MM.1S (cell line): ENCODE measurements at regions not wholly inside any gene's neighbourhood (a gene's known extent, or its start where the extent isn't known, plus 50 kb on each side); places are given as distances from the start of the nearest gene placed in this dataset.

ENCODE experiments used
- DNase-seq: peaks from one replicate; pipeline ENCODE4 v3.0.0-alpha.2; 2015
- H2AFZ ChIP-seq: fragments of 300-600 bp; sonication (generic); 2 replicates; pipeline ENCODE4 v1.6.0; 2016; ENCODE audit warnings: antibody characterized with exemption, low read length
- H3F3A ChIP-seq: fragments of 300-600 bp; sonication (generic); 2 replicates; pipeline ENCODE4 v1.6.1; 2016; ENCODE audit warnings: mild to moderate bottlenecking, antibody characterized with exemption, low read length, moderate library complexity, mixed read lengths; ENCODE audit not compliant: insufficient read depth
- H3K27ac ChIP-seq: fragments of 300-600 bp; sonication (generic); 2 replicates; pipeline ENCODE4 v1.5.1; 2016; ENCODE audit warnings: mild to moderate bottlenecking, low read length
- H3K27me3 ChIP-seq: fragments of 300-600 bp; sonication (generic); replicated peaks from 2 replicates; pipeline ENCODE4 v1.6.0; 2016; ENCODE audit warnings: low read length; ENCODE audit not compliant: insufficient read depth
- H3K36me3 ChIP-seq: fragments of 300-600 bp; sonication (generic); replicated peaks from 2 replicates; pipeline ENCODE4 v1.6.1; 2016; ENCODE audit warnings: mild to moderate bottlenecking, low read length, mixed read lengths; ENCODE audit not compliant: insufficient read depth
- H3K4me1 ChIP-seq: fragments of 300-600 bp; sonication (generic); 2 replicates; pipeline ENCODE4 v1.6.1; 2016; ENCODE audit warnings: low read length, mixed read lengths
- H3K4me2 ChIP-seq: fragments of 300-600 bp; sonication (generic); 2 replicates; pipeline ENCODE4 v1.6.0; 2016; ENCODE audit warnings: low read depth, low read length
- H3K4me3 ChIP-seq: fragments of 300-600 bp; sonication (generic); 2 replicates; pipeline ENCODE4 v1.5.1; 2016; ENCODE audit warnings: low read length, mixed read lengths
- H3K79me2 ChIP-seq: fragments of 300-600 bp; sonication (generic); 2 replicates; pipeline ENCODE4 v1.6.1; 2016; ENCODE audit warnings: mixed run types, low read length, mixed read lengths
- H3K9ac ChIP-seq: fragments of 300-600 bp; sonication (generic); 2 replicates; pipeline ENCODE4 v1.6.1; 2016; ENCODE audit warnings: low read length, mixed read lengths
- H3K9me2 ChIP-seq: fragments of 300-600 bp; sonication (generic); replicated peaks from 2 replicates; pipeline ENCODE4 v1.6.1; 2016; ENCODE audit warnings: mild to moderate bottlenecking, low read length, mixed read lengths; ENCODE audit not compliant: insufficient read depth
- H3K9me3 ChIP-seq: fragments of 300-600 bp; sonication (generic); replicated peaks from 2 replicates; pipeline ENCODE4 v1.6.1; 2016; ENCODE audit warnings: mild to moderate bottlenecking, low read length, mixed read lengths; ENCODE audit not compliant: insufficient read depth
- H4K20me1 ChIP-seq: fragments of 300-600 bp; sonication (generic); 2 replicates; pipeline ENCODE4 v1.6.1; 2016; ENCODE audit warnings: mild to moderate bottlenecking, low read length, moderate library complexity, mixed read lengths; ENCODE audit not compliant: insufficient read depth
- CTCF ChIP-seq: fragments of 300-600 bp; sonication (generic); IDR thresholded peaks from 2 replicates; pipeline ENCODE4 v1.5.1; 2016; ENCODE audit warnings: antibody characterized with exemption, low read length, mixed read lengths
- EZH2 ChIP-seq: fragments of 300-600 bp; sonication (generic); optimal IDR thresholded peaks from 2 replicates; pipeline ENCODE3; 2017; ENCODE audit warnings: low read depth, mild to moderate bottlenecking, antibody characterized with exemption, low read length, mixed read lengths
- EZH2phosphoT487 ChIP-seq: fragments of 300-600 bp; sonication (generic); IDR thresholded peaks from 2 replicates; pipeline ENCODE4 v1.6.1; 2018; ENCODE audit warnings: antibody characterized with exemption, low read length

GRCh38 chr2:147386284-147386683, 458.5 kb upstream of the ACVR2A start:
- Histone ChIP-seq H3K36me3 (no peaks in the 10 kb centered on the region), H3K79me2 (no peaks in the 10 kb centered on the region), H3K9me3 (no peaks in the 10 kb centered on the region), H3K9me2 (no peaks in the 10 kb centered on the region; the same call in 1 of the 2 replicates), H2AFZ (no peak overlapping the region), H3F3A (no peaks in the 10 kb centered on the region), H3K27me3 (no peaks in the 10 kb centered on the region), H3K9ac (no peak overlapping the region), H3K27ac (no peak overlapping the region), H3K4me2 (no peak overlapping the region), H3K4me1 (peaks cover 5% of the 10 kb centered on the region; the same call in 1 of the 2 replicates), H4K20me1 (no peaks in the 10 kb centered on the region), H3K4me3 (no peak overlapping the region)
- DNase-seq: no peak
- TF ChIP-seq EZH2 (no peak), CTCF (no peak), EZH2phosphoT487 (no peak)

- TF ChIP-seq EZH2phosphoT487 (no peak), CTCF (no peak), EZH2 (no peak)
- peaks cover 5% of the 10 kb centered on the region; the same call in 1 of the 2 replicates for H3K4me1 ChIP-seq
- no peaks in the 10 kb centered on the region for H3F3A ChIP-seq
- no peaks in the 10 kb centered on the region for H3K36me3 ChIP-seq
- H3K27ac ChIP-seq: no peak overlapping the region
- DNase-seq: peak; percentile 12
- no peaks in the 10 kb centered on the region for H4K20me1 ChIP-seq
- H3K4me2 ChIP-seq: no peak overlapping the region
- no peaks in the 10 kb centered on the region for H3K27me3 ChIP-seq
- no peak overlapping the region for H3K9ac ChIP-seq
- no peaks in the 10 kb centered on the region; the same call in 1 of the 2 replicates for H3K9me2 ChIP-seq
- no peak overlapping the region for H2AFZ ChIP-seq
- H3K79me2 ChIP-seq: no peaks in the 10 kb centered on the region
- no peaks in the 10 kb centered on the region for H3K9me3 ChIP-seq
- no peak overlapping the region for H3K4me3 ChIP-seq
Observed at GRCh38 chr2:147385600-147385999, 459.2 kb upstream of the ACVR2A start.

- no peaks in the 10 kb centered on the region for H3K79me2 ChIP-seq
Observed at GRCh38 chr2:147384659-147385058, 460.2 kb upstream of the ACVR2A start.

More at GRCh38 chr2:147384659-147385058, 460.2 kb upstream of the ACVR2A start:
- Histone ChIP-seq H3K4me3 (no peak overlapping the region), H4K20me1 (no peaks in the 10 kb centered on the region), H3K9ac (no peak overlapping the region), H3K9me3 (no peaks in the 10 kb centered on the region), H3K27me3 (no peaks in the 10 kb centered on the region), H3K4me2 (no peak overlapping the region), H3K27ac (no peak overlapping the region), H3K36me3 (no peaks in the 10 kb centered on the region), H3K9me2 (no peaks in the 10 kb centered on the region; the same call in 1 of the 2 replicates), H3F3A (no peaks in the 10 kb centered on the region), H2AFZ (no peak overlapping the region), H3K4me1 (peaks cover 5% of the 10 kb centered on the region; the same call in 1 of the 2 replicates)
- no peak for DNase-seq
- TF ChIP-seq EZH2phosphoT487 (no peak), CTCF (no peak), EZH2 (no peak)
